HG02870 (cell line): ENCODE measurements at regions not wholly inside any gene's neighbourhood (a gene's known extent, or its start where the extent isn't known, plus 50 kb on each side); places are given as distances from the start of the nearest gene placed in this dataset.

ENCODE experiments used
- ATAC-seq: cut with Tn5 transposase; IDR thresholded peaks from one replicate; pipeline ENCODE4 v1.9.1; 2021; ENCODE audit warnings: mild to moderate bottlenecking, moderate library complexity; ENCODE audit not compliant: unreplicated experiment

DNA sequence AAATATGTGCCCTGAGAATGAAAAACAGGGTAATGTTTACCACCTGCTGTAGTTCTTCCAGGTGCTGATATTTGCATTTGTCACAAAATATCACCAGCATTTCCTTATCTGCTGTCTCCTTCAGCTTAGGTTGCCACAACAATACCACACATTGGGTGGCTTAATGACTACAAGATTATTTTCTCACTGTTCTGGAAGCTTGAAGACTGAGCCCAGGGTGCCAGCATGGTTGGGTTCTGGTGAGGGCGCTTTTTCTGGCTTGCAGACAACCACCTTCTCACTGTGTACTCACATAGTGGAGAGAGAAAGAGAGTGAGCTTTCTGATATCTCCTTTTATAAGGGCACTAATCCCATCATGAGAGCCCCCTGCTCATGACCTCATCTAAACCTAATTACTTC is 407.5 kb upstream of the RGPD4 start:
- no peak for ATAC-seq

DNA sequence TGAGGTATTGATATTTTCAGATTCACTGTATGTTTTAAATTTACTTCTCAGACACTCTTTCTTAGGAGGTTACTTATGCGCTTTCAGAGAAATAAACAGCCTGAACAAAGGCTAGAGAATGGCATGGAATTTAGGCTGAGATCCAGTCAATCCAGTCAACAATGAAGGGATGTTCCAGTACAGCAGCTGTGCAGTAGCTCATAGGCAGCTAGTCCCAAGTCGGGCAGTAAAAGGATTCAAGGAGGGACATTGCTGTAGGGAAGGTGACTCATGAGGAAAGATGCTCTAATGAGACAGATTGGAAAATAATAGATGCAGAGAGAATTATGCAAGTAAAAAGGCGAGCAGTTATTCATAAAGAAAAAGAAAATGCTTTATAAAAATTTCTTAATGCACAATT is 397.9 kb upstream of the RGPD4 start:
- no peak for ATAC-seq

DNA sequence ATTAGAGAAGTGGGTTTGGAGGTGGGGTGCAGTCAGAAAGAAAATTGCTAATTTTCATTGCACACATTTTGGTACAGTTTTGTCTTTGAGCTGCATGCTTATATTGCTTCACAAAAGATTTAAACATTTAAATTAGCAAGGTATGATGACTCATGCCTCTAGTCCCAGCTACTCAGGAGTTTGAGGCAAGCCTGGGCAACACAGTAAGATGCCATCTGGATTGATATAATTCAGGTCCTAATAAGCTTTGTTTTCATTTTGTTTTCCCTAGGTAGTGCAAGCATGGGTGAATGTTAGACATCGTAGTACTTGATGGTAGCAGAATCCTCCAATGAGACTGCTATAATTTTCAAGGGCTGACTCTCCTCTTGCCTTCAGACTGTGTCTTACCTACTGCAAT is 396.7 kb upstream of the RGPD4 start:
- no peak for ATAC-seq

DNA sequence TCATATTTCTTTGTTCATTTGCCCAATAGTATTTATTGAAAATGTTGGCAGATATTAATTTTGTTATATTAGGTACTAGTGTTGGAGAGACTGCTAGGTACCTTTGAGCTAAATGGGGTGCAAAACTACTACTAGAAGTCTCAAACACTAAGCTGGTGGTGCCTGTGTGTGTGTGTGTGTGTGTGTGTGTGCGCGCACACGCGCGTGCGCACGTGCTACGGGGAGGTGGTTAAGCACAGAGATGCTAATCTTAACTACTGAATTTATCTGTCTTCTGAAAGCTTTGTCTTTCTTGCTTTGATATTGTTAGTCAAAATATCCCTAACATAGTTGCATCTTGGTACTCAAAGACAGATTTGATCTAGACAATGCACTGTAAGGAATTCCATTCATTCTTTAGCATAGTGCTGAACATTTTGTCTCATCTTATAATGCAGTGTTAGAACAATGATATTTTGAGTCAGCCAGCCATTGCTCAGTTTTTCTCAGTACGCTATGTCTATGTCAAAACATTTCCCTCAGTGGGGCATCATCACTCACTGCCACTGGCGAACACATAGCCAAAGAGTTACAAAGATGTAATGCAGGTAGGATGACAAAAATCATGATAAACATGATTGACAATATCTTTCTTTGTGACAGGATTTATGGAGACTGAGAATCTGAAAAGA is 396.0 kb upstream of the RGPD4 start:
- no peak for ATAC-seq

DNA sequence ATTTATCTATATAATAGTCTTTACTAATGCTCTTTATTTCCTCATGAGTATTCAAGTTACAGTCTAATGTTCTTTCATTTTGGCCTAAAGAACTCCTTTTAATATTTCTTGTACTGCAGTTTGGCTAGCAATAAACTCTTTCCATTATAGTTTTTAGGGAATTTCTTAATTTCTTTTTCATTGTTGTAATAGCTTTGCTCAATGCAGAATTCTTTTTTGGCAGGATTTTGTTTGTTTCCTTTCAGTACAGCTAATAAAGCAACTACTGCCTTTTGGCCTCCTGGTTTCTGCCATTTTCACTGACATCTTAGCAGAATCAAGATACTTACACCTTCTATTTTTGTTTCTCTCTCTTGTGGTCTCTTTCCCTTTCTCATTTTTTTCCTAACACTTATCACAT is 390.4 kb upstream of the RGPD4 start:
- ATAC-seq = no peak

DNA sequence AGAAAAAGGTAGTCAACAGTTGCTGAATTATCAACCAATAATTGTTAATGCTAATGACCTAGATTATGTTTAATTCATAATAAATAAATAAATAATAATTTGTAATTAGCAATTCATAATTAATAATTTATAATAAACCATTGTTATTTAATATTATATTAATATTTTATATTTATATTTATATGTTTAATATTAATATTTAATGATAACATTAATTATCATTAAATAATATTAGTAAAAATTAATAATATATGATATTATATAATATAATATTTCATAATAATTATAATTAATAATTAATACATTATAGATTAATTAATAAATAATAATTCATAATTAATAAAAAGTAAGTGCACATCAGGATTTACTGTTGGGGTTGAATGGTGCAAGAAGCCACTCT is 389.4 kb upstream of the RGPD4 start:
- ATAC-seq = no peak

DNA sequence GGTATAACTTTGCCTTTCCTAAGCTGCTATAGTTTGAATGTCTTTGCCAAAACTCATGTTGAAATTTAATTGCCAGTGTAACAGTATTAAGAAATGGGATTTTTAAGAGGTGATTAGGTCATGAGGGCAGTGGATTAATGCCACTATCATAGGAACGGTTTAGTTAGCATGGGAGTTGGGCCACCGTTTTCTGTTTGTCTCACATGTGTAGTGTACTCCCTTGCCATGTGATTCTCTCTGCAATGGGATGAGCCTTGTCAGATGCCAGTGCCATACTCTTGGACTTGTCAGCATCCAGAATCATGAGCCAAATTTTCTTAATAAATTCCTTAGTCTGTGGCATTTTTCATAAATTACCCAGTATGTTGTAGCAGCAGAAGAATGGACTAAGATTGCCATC is 388.9 kb upstream of the RGPD4 start:
- no peak for ATAC-seq

DNA sequence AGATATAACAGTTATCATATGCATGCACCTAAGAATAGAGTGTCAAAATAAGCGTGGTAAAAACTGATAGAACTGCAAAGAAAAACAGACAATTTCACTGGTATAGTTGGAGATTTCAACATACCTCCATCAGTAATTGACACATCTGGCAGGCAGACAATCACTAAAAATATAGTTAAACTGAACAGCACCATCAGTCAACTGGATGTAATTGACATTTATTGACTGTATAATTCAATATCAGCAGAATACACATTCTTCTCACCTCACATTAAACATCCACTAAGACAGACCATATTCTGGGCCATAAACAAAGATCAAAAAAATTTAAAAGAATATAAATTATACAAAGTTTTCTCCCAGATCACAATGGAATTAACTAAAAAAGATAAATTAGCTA is 378.5 kb upstream of the RGPD4 start:
- no peak for ATAC-seq

DNA sequence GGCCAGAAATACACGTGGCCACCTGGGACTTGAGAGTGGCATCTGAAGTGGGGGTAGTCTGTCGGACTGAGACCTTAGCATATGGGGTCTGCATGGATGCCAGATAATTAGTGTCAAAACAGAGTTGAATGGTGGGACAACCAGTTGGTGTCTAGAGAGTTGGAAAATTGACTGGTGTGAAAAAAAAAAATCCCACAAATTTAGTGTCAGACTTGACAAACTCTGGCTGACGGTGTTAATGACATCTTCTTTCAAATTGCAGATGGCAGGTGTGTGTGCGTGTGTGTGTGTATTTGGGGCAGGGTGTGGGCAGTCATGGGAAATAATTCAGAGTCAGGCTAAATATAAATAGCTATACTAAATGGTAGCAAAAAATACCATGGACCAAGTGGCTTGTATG is 365.4 kb upstream of the RGPD4 start:
- no peak for ATAC-seq

DNA sequence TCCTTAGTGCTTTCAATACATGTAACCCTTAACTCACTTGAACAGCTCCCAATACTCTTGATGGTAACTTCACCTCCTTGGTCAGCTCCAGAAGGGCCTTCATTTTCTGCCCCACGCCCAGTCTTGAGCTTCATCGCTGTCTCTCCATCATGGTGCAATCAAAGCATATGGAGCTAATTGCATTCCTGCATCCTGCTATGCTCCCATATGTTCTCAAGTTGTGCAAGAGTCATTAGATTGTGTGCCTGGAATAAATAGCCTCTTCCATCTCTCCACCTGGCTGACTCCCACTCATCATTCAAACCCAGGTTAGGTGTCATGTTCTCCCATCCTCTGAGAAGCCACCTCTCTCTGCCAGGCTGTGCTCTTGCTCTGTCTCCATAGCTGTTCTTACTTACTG is 364.5 kb upstream of the RGPD4 start:
- ATAC-seq = no peak

DNA sequence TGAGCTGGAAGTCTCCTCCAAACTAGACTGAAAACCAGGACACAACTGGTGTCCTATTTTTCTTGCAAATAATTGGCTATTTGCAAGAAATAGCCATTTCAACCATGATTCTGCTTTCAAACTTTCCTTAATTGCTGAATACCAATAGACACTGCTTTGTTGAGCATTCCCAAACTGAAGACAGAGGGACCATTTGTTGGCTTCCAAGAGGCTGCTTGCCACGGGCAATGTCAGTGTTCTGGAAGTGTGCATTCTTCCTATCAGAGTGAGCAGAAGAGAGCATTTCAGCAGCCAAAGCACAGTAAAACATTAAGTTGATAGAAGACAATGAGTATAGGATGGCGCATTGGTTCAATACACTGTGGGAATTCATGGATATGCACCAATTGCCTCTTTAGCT is 360.5 kb upstream of the RGPD4 start:
- ATAC-seq = no peak

DNA sequence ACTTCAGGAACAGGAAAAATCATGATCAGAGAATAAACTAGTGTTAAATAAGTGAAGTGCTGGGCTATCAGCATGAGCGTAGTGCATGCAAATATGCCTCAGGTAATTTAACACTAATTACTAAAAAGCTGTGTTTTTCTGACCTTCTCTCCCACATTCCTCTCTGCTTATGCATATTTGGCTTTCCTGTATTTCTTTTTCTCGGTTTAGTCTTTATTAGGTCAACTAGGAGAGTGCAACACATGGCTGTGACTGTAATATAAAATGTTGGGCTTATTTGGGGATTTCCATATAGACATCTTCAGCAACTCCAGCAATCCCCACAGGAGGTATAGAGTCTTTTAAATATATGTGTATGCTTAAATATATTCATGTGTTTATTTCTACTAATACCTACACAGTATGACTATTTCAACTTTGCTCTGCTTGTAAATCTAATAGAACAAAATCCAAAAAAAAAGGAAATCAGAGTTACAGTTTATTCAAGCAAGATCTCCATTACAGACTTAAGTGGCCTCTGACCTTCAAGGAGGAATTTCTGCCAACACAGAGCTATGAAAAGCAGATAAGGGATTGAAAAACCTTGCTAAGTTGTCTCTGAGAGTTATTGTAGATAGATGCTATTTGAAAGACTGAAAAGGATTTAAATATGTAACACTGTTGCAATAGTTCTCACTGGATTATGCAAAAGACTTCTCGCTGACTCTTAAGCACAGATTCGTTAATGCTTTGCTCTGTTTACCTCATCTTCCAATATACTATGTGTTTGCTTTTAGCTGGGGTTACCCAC is 359.5 kb upstream of the RGPD4 start:
- no peak for ATAC-seq

DNA sequence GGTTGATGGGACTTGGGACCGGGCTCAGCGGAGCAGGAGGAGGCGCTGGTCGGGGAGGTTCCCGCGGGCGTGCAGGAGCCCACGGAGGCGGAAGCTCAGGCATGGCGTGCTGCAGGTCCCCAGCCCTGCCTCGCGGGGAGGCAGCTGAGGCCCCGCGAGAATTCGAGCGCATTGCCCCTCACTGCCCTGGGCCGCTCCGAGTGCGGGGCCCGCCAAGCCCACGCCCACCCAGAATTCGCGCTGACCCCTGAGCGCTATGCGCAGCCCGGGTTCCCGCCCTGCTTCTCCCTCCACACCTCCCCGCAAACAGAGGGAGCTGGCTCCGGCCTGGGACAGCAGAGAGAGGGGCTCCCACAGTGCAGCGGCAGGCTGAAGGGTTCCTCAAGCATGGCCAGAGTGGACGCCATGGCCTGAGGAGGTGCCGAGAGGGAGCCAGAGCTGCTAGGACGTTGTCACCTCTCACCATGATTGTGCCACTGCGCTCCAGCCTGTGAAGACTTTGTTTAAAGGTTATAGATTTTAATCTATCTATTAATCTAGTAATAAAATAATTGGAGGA is 357.2 kb upstream of the RGPD4 start:
- no peak for ATAC-seq

DNA sequence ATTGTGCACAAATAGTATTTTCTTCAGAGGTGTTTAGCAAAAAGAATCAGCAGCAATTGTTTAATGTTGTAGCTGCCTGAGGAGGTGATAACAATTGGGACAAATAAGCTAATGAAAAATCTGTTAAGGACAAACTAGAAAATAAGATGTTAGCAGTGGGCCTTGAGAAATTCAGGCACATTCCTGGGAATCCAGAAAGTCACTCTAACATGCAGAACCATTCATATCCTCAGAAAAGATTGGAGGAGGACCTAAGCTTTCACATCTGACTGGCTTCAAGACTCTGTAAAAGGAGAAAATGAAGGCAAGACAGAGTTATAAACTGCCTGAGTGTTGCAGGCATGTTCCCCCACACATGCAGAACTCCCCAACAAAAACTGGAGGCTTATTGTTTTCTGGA is 353.5 kb upstream of the RGPD4 start:
- no peak for ATAC-seq

DNA sequence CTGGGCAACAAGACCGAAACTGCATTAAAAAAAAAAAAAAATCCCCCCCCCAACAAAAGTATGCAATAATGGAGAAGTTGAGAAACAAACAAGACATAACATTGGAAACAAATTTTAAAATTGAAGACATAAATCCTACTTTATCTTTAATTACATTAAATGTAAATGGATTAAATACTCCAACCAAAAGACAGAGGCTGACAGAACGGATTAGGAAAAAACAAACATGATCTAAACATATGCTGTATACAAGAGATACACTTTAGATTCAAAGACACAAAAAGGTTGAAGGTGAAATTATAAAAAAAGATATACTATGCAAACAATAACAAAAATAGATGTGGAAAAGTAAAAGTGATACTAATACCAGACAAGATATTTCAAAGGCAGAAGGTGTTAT is 350.8 kb upstream of the RGPD4 start:
- ATAC-seq = no peak

DNA sequence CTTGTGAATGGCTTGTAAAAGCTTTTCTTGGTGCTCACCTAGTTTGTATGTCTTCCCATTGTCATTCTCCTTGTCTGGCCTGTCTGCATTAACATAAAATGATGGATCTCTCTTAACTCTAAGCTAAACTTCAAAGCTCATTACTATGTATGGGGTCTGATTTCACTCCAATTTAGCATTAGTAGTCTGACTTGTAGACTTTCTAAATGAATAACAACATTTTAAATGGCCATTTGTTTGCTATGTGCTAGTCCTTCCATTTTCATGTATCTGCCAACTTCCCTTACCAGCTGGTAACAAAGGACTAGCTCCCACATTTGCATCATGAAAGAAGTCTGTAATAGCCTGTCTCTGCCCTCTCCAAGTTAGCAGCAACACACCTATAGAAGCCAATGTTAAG is 324.2 kb upstream of the RGPD4 start:
- ATAC-seq = no peak

DNA sequence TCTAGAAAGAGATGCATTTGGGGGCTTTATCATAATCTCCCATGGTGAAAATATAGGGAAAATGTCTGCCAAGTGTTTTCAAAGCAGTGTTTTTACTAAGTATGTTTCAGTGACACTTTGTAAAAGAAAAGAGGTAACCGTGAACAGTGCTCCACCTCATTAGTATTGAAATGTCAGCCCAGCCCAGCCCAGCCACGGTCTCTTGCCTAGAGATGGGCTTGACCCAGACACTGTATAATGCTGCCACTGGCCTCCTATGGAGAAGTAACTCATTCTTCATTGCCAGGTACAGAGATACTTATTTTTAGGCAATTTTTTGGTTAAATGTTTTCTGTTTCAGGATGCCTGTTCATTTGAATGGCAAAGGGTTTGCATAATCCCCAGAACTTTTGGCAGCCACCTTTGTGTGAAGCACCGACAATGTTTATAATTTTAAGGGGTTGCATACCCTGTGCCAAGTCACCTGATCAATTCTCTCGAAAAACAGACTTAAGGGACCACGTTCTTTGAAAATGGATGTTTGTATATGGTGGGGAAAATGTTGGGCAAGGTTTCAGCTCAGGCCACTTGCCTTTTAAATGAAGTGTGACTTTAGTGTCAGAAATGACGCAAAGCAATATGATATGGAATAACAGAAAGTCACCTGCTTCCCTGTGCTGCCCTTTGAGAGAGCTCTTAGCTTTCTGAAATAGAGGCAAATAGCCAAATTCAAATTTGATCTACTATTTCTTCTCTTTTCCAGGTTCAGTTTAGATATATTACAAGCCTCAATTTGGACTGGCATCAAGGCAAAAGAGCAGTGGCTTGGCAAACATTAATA is 314.5 kb upstream of the RGPD4 start:
- no peak for ATAC-seq

DNA sequence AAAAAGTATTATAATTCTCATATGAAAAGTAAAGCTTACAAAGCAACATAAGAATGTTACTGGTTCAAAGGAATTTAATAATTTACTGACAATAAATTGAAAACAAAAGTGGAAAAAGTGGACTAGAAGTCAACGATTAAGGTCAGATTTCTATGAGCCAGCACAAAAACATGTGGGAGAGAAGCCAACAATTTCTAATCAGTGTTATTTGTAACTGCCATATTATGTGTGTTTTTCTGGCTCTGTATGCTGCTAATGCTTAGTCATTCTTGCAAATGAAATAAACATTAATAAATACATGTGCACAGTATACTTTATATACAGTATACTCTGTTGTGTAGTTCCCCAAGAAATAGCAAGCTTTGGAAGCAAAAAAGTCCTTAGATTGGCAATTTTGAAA is 301.3 kb upstream of the RGPD4 start:
- no peak for ATAC-seq

DNA sequence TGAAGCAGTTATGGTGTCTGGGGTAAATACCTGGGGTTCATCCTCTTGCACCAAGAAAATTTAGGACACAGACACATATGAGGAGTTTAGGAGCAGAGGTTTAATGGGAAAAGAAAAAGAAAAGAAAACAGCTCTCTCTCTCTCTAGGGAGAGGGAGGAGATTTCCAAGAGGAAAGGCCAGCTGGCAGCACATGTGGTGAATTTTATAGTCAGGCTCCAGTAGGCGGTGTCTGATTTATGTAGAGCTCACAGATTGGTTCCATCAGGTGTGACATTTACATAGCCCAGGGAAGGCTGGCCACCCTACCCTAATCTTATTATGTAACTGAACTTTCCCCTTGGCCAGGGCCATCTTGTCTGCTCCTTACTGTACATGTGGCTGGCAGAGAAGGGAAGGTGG is 297.5 kb upstream of the RGPD4 start:
- ATAC-seq = no peak

DNA sequence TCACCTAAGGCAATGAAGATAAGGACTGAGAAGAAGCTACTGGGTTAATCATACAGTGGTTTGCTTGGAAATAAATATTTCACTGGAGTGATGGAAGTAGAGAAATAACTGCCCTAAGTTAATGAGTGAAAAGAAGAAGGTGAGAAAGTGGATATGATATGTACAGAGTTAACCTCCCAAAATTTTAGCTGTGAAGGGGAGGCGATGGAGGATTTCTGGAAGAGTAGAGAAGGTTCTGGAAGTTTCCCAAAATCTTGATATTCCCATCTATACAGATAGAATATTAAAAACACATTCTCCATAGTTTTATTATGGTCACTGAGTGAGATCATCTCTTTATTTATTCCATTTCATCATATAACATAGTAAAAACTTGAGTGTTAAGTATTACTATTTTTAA is 296.6 kb upstream of the RGPD4 start:
- ATAC-seq = no peak

DNA sequence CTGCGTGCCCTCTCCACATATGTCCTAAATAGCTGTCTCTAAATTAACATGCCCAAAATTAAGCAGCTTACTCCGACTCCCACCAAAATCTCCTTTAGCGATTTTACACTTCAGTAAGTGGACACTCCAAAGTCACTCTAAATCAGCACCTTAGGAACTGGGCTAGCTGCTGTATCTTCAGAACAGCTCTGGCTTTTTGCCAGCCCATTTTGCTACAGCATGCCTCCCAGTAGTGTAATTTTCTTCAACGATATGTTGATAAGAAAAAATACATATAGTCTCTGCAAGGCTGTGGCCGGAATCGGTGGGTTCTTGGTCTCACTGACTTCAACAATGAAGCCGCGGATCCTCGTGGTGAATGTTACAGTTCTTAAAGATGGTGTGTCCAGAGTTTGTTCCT is 291.8 kb upstream of the RGPD4 start:
- no peak for ATAC-seq
